NB4 (cell line): ENCODE measurements at regions not wholly inside any gene's neighbourhood (a gene's known extent, or its start where the extent isn't known, plus 50 kb on each side); places are given as distances from the start of the nearest gene placed in this dataset.

Experiments
- TF ChIP-seq, protein P1 (sequence below): IDR thresholded peaks from 2 replicates; pipeline ENCODE4 v1.6.1; 2011; ENCODE audit warnings: low read depth, low read length
- TF ChIP-seq, protein P2 (sequence below): IDR thresholded peaks from one replicate; pipeline ENCODE4 v1.5.1; 2012; ENCODE audit warnings: low read depth, low read length

DNA sequence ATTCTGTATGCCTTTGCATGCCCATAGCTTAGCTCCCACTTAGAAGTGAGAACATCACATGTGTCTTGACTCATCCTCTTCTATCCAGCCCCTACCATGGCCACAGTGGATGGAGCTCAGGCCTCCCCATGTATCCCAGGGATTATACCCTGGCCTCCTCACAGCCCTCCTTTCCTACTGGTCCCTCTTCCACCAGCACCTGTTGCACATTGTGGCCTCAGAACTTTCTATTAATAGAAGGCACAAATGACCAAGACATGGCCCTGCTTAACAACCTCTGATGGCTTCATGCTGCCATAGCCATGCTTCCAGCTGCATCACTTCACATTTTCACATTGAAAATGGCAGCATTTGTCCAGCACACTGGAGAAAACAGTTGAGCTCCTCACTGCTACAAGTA, 315.4 kb downstream of the CDK5RAP2 start:
- TF ChIP-seq, protein P1, sequence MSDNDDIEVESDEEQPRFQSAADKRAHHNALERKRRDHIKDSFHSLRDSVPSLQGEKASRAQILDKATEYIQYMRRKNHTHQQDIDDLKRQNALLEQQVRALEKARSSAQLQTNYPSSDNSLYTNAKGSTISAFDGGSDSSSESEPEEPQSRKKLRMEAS: no peak
- TF ChIP-seq, protein P2, sequence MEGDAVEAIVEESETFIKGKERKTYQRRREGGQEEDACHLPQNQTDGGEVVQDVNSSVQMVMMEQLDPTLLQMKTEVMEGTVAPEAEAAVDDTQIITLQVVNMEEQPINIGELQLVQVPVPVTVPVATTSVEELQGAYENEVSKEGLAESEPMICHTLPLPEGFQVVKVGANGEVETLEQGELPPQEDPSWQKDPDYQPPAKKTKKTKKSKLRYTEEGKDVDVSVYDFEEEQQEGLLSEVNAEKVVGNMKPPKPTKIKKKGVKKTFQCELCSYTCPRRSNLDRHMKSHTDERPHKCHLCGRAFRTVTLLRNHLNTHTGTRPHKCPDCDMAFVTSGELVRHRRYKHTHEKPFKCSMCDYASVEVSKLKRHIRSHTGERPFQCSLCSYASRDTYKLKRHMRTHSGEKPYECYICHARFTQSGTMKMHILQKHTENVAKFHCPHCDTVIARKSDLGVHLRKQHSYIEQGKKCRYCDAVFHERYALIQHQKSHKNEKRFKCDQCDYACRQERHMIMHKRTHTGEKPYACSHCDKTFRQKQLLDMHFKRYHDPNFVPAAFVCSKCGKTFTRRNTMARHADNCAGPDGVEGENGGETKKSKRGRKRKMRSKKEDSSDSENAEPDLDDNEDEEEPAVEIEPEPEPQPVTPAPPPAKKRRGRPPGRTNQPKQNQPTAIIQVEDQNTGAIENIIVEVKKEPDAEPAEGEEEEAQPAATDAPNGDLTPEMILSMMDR: no peak
